Erythroblast (primary cell): ENCODE measurements at regions not wholly inside any gene's neighbourhood (a gene's known extent, or its start where the extent isn't known, plus 50 kb on each side); places are given as distances from the start of the nearest gene placed in this dataset.

ENCODE experiments used
- GATA1 ChIP-seq: IDR thresholded peaks from 2 replicates; pipeline ENCODE4 v1.6.1; 2011; ENCODE audit warnings: low read depth, mild to moderate bottlenecking, control low read depth, low read length, moderate library complexity
- POLR2A ChIP-seq: IDR thresholded peaks from 2 replicates; pipeline ENCODE4 v1.6.1; 2011; ENCODE audit warnings: mild to moderate bottlenecking, low read length

DNA sequence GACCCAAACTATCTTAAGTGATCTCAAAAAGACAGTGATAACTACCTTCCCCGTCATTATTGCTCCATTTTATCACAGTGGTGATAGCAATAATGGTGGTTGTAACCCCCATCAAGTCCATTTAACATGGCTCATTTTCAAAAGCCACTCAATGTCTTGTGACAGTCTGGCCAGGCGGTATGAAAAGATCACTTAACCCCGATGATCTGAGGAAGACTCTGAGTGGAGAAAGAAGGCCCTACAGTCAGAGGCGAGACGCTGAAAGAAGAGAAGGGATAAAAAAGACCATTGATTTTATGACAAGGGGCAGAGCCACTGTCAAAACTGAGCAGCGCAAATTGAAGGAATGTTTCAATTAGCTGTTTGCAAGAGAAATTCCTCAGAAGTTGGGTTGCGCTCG lies 417.2 kb upstream of the PBX1 start:
- no peak for TF ChIP-seq POLR2A
- no peak for TF ChIP-seq GATA1
